ENCODE measurements at regions not wholly inside any gene's neighbourhood (a gene's known extent, or its start where the extent isn't known, plus 50 kb on each side); places are given as distances from the start of the nearest gene placed in this dataset.

GRCh38 chr2:138396843-138397242 lies 104.7 kb upstream of the SPOPL start:
- Histone ChIP-seq H3K18ac (ENCODE audit: low read depth in 1 of 2, low read length in 2 of 2) (no peak overlapping the region), H3K4me1 (ENCODE audit: control insufficient read depth, insufficient read depth, low read depth, low read length) (no peaks in the 10 kb centered on the region), H3K36me3 (ENCODE audit: control insufficient read depth in 1 of 2, insufficient read depth in 2 of 2, low read depth in 1 of 2, low read length in 2 of 2) (no peaks in the 10 kb centered on the region), H3K4me3 (ENCODE audit: insufficient read depth in 1 of 2, low read depth in 1 of 2, low read length in 2 of 2) (no peak overlapping the region), H3K27me3 (ENCODE audit: control insufficient read depth in 1 of 2, insufficient read depth in 1 of 2, low read length in 2 of 2) (no peaks in the 10 kb centered on the region), H3K9me3 (ENCODE audit: control insufficient read depth, low read length) (peaks cover 7% of the 10 kb centered on the region), H3K23ac (ENCODE audit: low read length in 2 of 2) (no peak overlapping the region), H2BK120ac (ENCODE audit: low read depth, low read length) (no peak overlapping the region), H4K8ac (ENCODE audit: low read length) (no peak overlapping the region), H3K9ac (ENCODE audit: low read length) (no peak overlapping the region), H2BK15ac (ENCODE audit: low read depth, poor library complexity, severe bottlenecking) (no peak overlapping the region), H2BK5ac (ENCODE audit: low read depth, low read length, poor library complexity, severe bottlenecking) (no peak overlapping the region), H3K4me2 (ENCODE audit: low read length, poor library complexity, severe bottlenecking) (no peak overlapping the region), H4K91ac (ENCODE audit: low read length) (no peak overlapping the region), H3K4ac (ENCODE audit: low read depth in 1 of 2, low read length in 2 of 2) (no peak overlapping the region), H2AFZ (ENCODE audit: low read depth, low read length) (no peak overlapping the region), H2AK5ac (ENCODE audit: low read length, severe bottlenecking) (no peak overlapping the region), H3K79me1 (replicated peaks; ENCODE audit: low read length, poor library complexity, severe bottlenecking) (no peaks in the 10 kb centered on the region), H2BK12ac (ENCODE audit: low read length in 2 of 2) (no peak overlapping the region), H3K14ac (ENCODE audit: low read length in 2 of 2) (no peak overlapping the region), H3K27ac (ENCODE audit: low read length, poor library complexity, severe bottlenecking) (no peak overlapping the region)
- DNase-seq: no peak
- WGBS: 89% methylated on average over 3 of the region's 3 CpGs

DNA sequence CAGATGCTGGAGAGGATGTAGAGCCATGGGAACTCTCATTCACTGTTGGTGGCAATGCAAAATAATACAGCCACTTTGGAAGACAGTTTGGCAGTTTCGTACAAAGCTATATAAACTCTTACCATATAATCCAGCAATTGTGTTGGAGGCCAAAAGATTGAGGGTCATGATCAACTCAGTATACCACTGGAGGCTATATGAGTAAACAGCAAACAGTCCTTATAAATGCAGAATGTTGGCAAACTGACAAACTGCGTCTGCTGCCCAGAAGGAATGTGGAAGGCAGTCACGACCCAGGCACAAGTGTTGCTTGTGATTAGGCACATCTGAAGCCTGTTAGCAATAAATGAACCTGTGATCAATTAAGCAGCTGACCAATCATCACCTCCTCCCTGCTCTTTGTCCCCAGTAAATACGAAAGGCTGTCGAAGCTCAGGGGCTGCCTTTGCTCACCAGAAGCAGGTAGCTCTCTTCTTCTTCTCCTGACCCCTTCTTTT lies 98.1 kb upstream of the SPOPL start:
- H3K27ac ChIP-seq (ENCODE audit: low read length, poor library complexity, severe bottlenecking): no peak overlapping the region
- no peak overlapping the region for H4K8ac ChIP-seq (ENCODE audit: low read length)
- H2BK12ac ChIP-seq (ENCODE audit: low read length in 2 of 2): no peak overlapping the region
- no peak overlapping the region for H2AFZ ChIP-seq (ENCODE audit: low read depth, low read length)
- H3K18ac ChIP-seq (ENCODE audit: low read depth in 1 of 2, low read length in 2 of 2): no peak overlapping the region
- no peak for DNase-seq
- no peak overlapping the region for H4K91ac ChIP-seq (ENCODE audit: low read length)
- no peaks in the 10 kb centered on the region for H3K36me3 ChIP-seq (ENCODE audit: control insufficient read depth in 1 of 2, insufficient read depth in 2 of 2, low read depth in 1 of 2, low read length in 2 of 2)
- H3K23ac ChIP-seq (ENCODE audit: low read length in 2 of 2): no peak overlapping the region
- H3K4me2 ChIP-seq (ENCODE audit: low read length, poor library complexity, severe bottlenecking): no peak overlapping the region
- WGBS: 89% methylated on average over 5 of the region's 5 CpGs
- H2BK120ac ChIP-seq (ENCODE audit: low read depth, low read length): no peak overlapping the region
- H3K4me3 ChIP-seq (ENCODE audit: insufficient read depth in 1 of 2, low read depth in 1 of 2, low read length in 2 of 2): no peak overlapping the region
- H3K9me3 ChIP-seq (ENCODE audit: control insufficient read depth, low read length): peaks cover 8% of the 10 kb centered on the region
- H3K4ac ChIP-seq (ENCODE audit: low read depth in 1 of 2, low read length in 2 of 2): no peak overlapping the region
- H2BK15ac ChIP-seq (ENCODE audit: low read depth, poor library complexity, severe bottlenecking): no peak overlapping the region
- no peak overlapping the region for H2AK5ac ChIP-seq (ENCODE audit: low read length, severe bottlenecking)
- H3K79me1 ChIP-seq (replicated peaks; ENCODE audit: low read length, poor library complexity, severe bottlenecking): no peaks in the 10 kb centered on the region
- no peak overlapping the region for H3K9ac ChIP-seq (ENCODE audit: low read length)
- no peaks in the 10 kb centered on the region for H3K27me3 ChIP-seq (ENCODE audit: control insufficient read depth in 1 of 2, insufficient read depth in 1 of 2, low read length in 2 of 2)
- no peak overlapping the region for H3K14ac ChIP-seq (ENCODE audit: low read length in 2 of 2)
- no peak overlapping the region for H2BK5ac ChIP-seq (ENCODE audit: low read depth, low read length, poor library complexity, severe bottlenecking)
- no peaks in the 10 kb centered on the region for H3K4me1 ChIP-seq (ENCODE audit: control insufficient read depth, insufficient read depth, low read depth, low read length)

- H3K9ac ChIP-seq (ENCODE audit: low read length): no peak overlapping the region
- no peak overlapping the region for H4K8ac ChIP-seq (ENCODE audit: low read length)
- no peak overlapping the region for H3K4me3 ChIP-seq (ENCODE audit: insufficient read depth in 1 of 2, low read depth in 1 of 2, low read length in 2 of 2)
- no peak overlapping the region for H3K18ac ChIP-seq (ENCODE audit: low read depth in 1 of 2, low read length in 2 of 2)
- H3K4me2 ChIP-seq (ENCODE audit: low read length, poor library complexity, severe bottlenecking): no peak overlapping the region
- H3K9me3 ChIP-seq (ENCODE audit: control insufficient read depth, low read length): peaks cover 19% of the 10 kb centered on the region
- H3K4ac ChIP-seq (ENCODE audit: low read depth in 1 of 2, low read length in 2 of 2): no peak overlapping the region
- no peak overlapping the region for H2AFZ ChIP-seq (ENCODE audit: low read depth, low read length)
- H3K14ac ChIP-seq (ENCODE audit: low read length in 2 of 2): no peak overlapping the region
- no peaks in the 10 kb centered on the region for H3K4me1 ChIP-seq (ENCODE audit: control insufficient read depth, insufficient read depth, low read depth, low read length)
- peaks cover 0 to 3% of the 10 kb centered on the region in 2 experiments for H3K36me3 ChIP-seq (ENCODE audit: control insufficient read depth in 1 of 2, insufficient read depth in 2 of 2, low read depth in 1 of 2, low read length in 2 of 2)
- no peak overlapping the region for H2BK5ac ChIP-seq (ENCODE audit: low read depth, low read length, poor library complexity, severe bottlenecking)
- no peak overlapping the region for H2AK5ac ChIP-seq (ENCODE audit: low read length, severe bottlenecking)
- no peak overlapping the region for H3K27ac ChIP-seq (ENCODE audit: low read length, poor library complexity, severe bottlenecking)
- no peak overlapping the region for H2BK120ac ChIP-seq (ENCODE audit: low read depth, low read length)
- no peak overlapping the region for H2BK12ac ChIP-seq (ENCODE audit: low read length in 2 of 2)
- WGBS: no CpG with 5 or more reads among the region's 1 CpG
- H4K91ac ChIP-seq (ENCODE audit: low read length): no peak overlapping the region
- no peak for DNase-seq
- H2BK15ac ChIP-seq (ENCODE audit: low read depth, poor library complexity, severe bottlenecking): no peak overlapping the region
- no peaks in the 10 kb centered on the region for H3K27me3 ChIP-seq (ENCODE audit: control insufficient read depth in 1 of 2, insufficient read depth in 1 of 2, low read length in 2 of 2)
- H3K23ac ChIP-seq (ENCODE audit: low read length in 2 of 2): no peak overlapping the region
- H3K79me1 ChIP-seq (replicated peaks; ENCODE audit: low read length, poor library complexity, severe bottlenecking): no peaks in the 10 kb centered on the region
These were observed 87.6 kb upstream of the SPOPL start for GRCh38 chr2:138414014-138414413.

DNA sequence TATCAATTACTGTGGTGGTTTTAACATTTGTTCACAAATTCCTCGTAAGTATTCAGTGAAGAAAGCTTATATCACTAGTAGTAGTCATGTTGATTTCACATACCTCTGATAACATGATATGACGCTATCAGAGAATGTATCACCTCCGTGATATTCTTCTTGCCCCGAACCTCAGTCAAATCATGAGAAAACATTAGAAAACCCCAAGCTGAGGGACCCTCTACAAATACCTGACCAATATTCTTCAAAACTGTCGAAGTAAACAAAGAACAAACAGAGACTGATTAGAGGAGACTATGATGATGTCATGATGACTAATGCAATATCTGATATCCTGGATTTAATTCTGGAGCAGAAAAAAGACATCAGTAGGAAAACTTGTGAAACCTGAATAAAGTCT lies 85.6 kb upstream of the SPOPL start:
- no peak overlapping the region for H2AFZ ChIP-seq (ENCODE audit: low read depth, low read length)
- H4K91ac ChIP-seq (ENCODE audit: low read length): no peak overlapping the region
- H2BK15ac ChIP-seq (ENCODE audit: low read depth, poor library complexity, severe bottlenecking): no peak overlapping the region
- H3K14ac ChIP-seq (ENCODE audit: low read length in 2 of 2): no peak overlapping the region
- H2BK120ac ChIP-seq (ENCODE audit: low read depth, low read length): no peak overlapping the region
- no peak overlapping the region for H3K18ac ChIP-seq (ENCODE audit: low read depth in 1 of 2, low read length in 2 of 2)
- H3K4me2 ChIP-seq (ENCODE audit: low read length, poor library complexity, severe bottlenecking): no peak overlapping the region
- no peaks in the 10 kb centered on the region for H3K4me1 ChIP-seq (ENCODE audit: control insufficient read depth, insufficient read depth, low read depth, low read length)
- H3K27me3 ChIP-seq (ENCODE audit: control insufficient read depth in 1 of 2, insufficient read depth in 1 of 2, low read length in 2 of 2): no peaks in the 10 kb centered on the region
- no peak for DNase-seq
- H2BK12ac ChIP-seq (ENCODE audit: low read length in 2 of 2): no peak overlapping the region
- no peak overlapping the region for H3K23ac ChIP-seq (ENCODE audit: low read length in 2 of 2)
- H3K79me1 ChIP-seq (replicated peaks; ENCODE audit: low read length, poor library complexity, severe bottlenecking): no peaks in the 10 kb centered on the region
- H2AK5ac ChIP-seq (ENCODE audit: low read length, severe bottlenecking): no peak overlapping the region
- H4K8ac ChIP-seq (ENCODE audit: low read length): no peak overlapping the region
- WGBS: 88% methylated on average over 5 of the region's 5 CpGs
- H3K4ac ChIP-seq (ENCODE audit: low read depth in 1 of 2, low read length in 2 of 2): no peak overlapping the region
- no peak overlapping the region for H2BK5ac ChIP-seq (ENCODE audit: low read depth, low read length, poor library complexity, severe bottlenecking)
- H3K4me3 ChIP-seq (ENCODE audit: insufficient read depth in 1 of 2, low read depth in 1 of 2, low read length in 2 of 2): no peak overlapping the region
- no peak overlapping the region for H3K9ac ChIP-seq (ENCODE audit: low read length)
- no peak overlapping the region for H3K27ac ChIP-seq (ENCODE audit: low read length, poor library complexity, severe bottlenecking)
- peaks cover 16% of the 10 kb centered on the region for H3K9me3 ChIP-seq (ENCODE audit: control insufficient read depth, low read length)
- H3K36me3 ChIP-seq (ENCODE audit: control insufficient read depth in 1 of 2, insufficient read depth in 2 of 2, low read depth in 1 of 2, low read length in 2 of 2): peaks cover 0 to 3% of the 10 kb centered on the region in 2 experiments

Measured in mesenchymal stem cell (in vitro differentiated cells and primary cell).